ENCODE measurements at regions not wholly inside any gene's neighbourhood (a gene's known extent, or its start where the extent isn't known, plus 50 kb on each side); places are given as distances from the start of the nearest gene placed in this dataset.
"Not testable (repeated sequence)": the region's sequence is repeated elsewhere in the genome, so short reads cannot be mapped to it uniquely, and the experiment has no call there.

DNA sequence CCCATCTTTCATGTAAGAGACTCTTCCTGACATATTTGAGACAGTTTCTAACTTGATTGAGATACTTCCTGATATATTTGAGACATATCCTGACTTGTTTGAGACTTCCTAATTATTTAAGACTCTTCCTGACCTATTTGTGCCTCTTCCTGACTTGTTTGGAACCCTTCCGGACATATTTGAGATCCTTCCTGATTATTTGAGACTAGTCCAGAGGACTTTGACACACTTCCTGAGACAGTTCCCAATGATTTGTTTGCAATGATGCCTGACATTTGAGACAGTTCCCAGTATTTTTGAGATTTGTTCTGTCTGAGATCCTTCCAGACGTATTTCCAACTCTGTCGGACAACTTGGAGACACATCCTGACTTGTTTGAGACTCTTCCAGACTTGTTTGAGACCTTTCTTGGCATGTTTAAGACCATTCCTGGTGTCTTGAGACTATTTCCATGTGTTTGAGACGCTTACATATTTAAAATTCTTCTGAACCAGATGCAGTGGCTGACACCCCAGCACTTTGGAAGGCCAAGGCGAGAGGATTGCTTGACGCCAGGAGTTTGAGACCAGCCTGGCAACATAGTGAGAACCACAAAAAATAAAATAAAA, 118.9 kb upstream of the USP9X start:
- H3K4me3 ChIP-seq (ENCODE audit: low read depth, low read length), result no peak overlapping the region
- no peaks in the 10 kb centered on the region for H3K36me3 ChIP-seq (ENCODE audit: control insufficient read depth, insufficient read depth, low read length)
- H3K9me3 ChIP-seq (ENCODE audit: control insufficient read depth, insufficient read depth, low read length), result peaks cover 21% of the 10 kb centered on the region
- no peaks in the 10 kb centered on the region for H3K27me3 ChIP-seq (ENCODE audit: control insufficient read depth, insufficient read depth, low read length)
- H3K4me1 ChIP-seq (ENCODE audit: control insufficient read depth, insufficient read depth, low read length), result no peaks in the 10 kb centered on the region
- H3K9ac ChIP-seq (ENCODE audit: low read depth, low read length), result no peak overlapping the region
- H3K27ac ChIP-seq (ENCODE audit: low read depth, low read length), result no peak overlapping the region

DNA sequence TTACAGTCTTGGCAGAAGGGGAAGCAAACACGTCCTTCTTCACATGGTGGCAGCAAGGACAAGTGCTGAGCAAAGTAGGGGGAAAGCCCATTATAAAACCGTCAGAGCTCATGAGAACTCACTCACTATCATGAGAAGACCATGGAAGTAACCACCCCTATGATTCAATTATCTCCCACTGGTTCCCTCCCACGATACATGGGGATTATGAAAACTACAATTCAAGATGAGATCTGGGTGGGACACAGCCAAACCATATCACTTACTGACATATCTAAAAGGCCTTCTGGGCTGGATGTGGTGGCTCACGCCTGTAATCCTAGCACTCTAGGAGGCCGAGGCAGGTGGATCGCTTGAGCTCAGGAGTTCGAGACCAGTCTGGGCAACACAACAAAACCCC, 117.1 kb upstream of the USP9X start:
- Histone ChIP-seq H3K36me3 (ENCODE audit: control insufficient read depth, insufficient read depth, low read length) (no peaks in the 10 kb centered on the region), H3K9me3 (ENCODE audit: control insufficient read depth, insufficient read depth, low read length) (peaks cover 9% of the 10 kb centered on the region), H3K9ac (ENCODE audit: low read depth, low read length) (no peak overlapping the region), H3K27me3 (ENCODE audit: control insufficient read depth, insufficient read depth, low read length) (no peaks in the 10 kb centered on the region), H3K4me3 (ENCODE audit: low read depth, low read length) (no peak overlapping the region), H3K27ac (ENCODE audit: low read depth, low read length) (no peak overlapping the region), H3K4me1 (ENCODE audit: control insufficient read depth, insufficient read depth, low read length) (no peaks in the 10 kb centered on the region)

DNA sequence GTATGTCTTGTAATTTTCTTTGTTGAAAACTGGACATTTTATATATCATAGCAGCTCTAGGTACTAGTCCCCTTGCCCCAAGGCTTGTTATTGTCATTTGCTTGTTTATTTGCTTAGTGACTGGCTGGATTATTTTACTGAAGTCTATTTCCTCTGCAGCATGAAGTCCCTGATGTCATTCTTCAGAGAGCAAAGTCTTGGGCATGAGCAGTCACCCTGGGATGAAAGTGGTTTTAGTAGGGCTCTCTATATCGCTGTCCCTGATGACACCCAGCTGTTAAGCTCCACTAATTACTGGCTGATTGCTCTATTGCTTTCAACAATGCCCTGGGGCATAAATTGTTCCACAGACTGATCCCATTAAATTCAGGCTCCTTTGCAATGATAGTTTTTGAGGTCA, 113.5 kb upstream of the USP9X start:
- H3K27me3 ChIP-seq (ENCODE audit: control insufficient read depth, insufficient read depth, low read length), result no peaks in the 10 kb centered on the region
- no peaks in the 10 kb centered on the region for H3K4me1 ChIP-seq (ENCODE audit: control insufficient read depth, insufficient read depth, low read length)
- H3K9me3 ChIP-seq (ENCODE audit: control insufficient read depth, insufficient read depth, low read length), result no peaks in the 10 kb centered on the region
- H3K9ac ChIP-seq (ENCODE audit: low read depth, low read length), result no peak overlapping the region
- no peak overlapping the region for H3K4me3 ChIP-seq (ENCODE audit: low read depth, low read length)
- no peaks in the 10 kb centered on the region for H3K36me3 ChIP-seq (ENCODE audit: control insufficient read depth, insufficient read depth, low read length)
- H3K27ac ChIP-seq (ENCODE audit: low read depth, low read length), result no peak overlapping the region

DNA sequence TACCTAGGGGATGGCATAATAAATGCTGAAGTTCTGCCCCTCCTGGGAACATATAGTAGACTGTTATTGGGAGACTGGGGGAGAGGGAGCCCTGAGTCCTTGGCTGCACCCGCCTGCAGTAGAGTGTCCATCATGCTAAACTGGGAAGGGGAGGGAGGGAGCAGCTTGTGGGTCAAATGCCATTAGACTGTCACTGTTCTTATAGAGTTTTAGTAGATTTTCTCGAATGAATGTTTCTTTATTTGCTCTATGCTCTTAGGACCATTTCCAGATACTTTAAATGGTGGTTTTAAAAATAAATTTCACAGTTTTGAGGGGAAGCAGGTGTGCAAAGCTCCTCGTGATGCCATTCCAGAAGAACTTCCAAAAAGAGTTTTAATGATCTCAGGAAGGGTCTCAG, 111.6 kb upstream of the USP9X start:
- Histone ChIP-seq H3K9ac (ENCODE audit: low read depth, low read length) (no peak overlapping the region), H3K27me3 (ENCODE audit: control insufficient read depth, insufficient read depth, low read length) (no peaks in the 10 kb centered on the region), H3K9me3 (ENCODE audit: control insufficient read depth, insufficient read depth, low read length) (peaks cover 7% of the 10 kb centered on the region), H3K36me3 (ENCODE audit: control insufficient read depth, insufficient read depth, low read length) (no peaks in the 10 kb centered on the region), H3K4me3 (ENCODE audit: low read depth, low read length) (no peak overlapping the region), H3K27ac (ENCODE audit: low read depth, low read length) (no peak overlapping the region), H3K4me1 (ENCODE audit: control insufficient read depth, insufficient read depth, low read length) (no peaks in the 10 kb centered on the region)

DNA sequence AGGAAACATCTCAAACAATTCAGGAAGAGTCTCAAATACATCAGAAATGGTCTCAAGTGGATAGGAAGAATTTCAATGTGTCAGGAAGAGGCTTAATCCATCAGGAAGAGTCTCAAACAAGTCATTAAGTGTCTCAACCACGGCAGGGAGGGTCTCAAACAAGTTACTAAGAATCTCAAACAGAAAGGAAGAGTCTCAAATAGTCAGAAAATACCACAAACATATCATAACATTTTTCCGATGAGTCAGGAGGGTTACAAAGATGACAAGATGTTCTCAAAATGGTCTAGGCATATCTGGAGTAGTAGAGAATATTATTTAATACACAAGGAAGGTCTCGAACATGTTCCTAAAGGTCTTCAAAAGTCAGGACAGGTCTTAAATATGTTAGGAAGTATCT, 109.3 kb upstream of the USP9X start:
- Histone ChIP-seq H3K27me3 (ENCODE audit: control insufficient read depth, insufficient read depth, low read length) (no peaks in the 10 kb centered on the region), H3K9ac (ENCODE audit: low read depth, low read length) (no peak overlapping the region), H3K36me3 (ENCODE audit: control insufficient read depth, insufficient read depth, low read length) (no peaks in the 10 kb centered on the region), H3K4me3 (ENCODE audit: low read depth, low read length) (no peak overlapping the region), H3K4me1 (ENCODE audit: control insufficient read depth, insufficient read depth, low read length) (no peaks in the 10 kb centered on the region), H3K27ac (ENCODE audit: low read depth, low read length) (no peak overlapping the region), H3K9me3 (ENCODE audit: control insufficient read depth, insufficient read depth, low read length) (peaks cover 7% of the 10 kb centered on the region)

DNA sequence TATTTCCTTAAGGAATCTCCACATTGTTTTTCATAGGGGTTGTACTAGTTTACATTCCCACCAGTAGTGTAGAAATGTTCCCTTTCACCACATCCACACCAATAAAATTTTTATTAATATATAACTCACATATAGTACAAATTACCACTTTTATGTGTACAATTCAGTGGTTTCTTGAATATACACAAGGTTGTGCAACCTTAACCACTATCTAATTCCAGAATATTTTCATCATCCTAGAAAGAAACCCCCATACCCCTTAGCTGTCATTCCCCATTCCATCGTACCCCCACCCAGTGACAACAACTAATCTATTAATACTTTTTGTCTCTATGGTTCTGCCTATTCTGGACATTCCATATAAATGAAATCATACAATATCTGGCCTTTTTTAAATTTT, 108.3 kb upstream of the USP9X start:
- H3K9ac ChIP-seq (ENCODE audit: low read depth, low read length), result no peak overlapping the region
- peaks cover 7% of the 10 kb centered on the region for H3K9me3 ChIP-seq (ENCODE audit: control insufficient read depth, insufficient read depth, low read length)
- H3K4me3 ChIP-seq (ENCODE audit: low read depth, low read length), result no peak overlapping the region
- H3K27me3 ChIP-seq (ENCODE audit: control insufficient read depth, insufficient read depth, low read length), result no peaks in the 10 kb centered on the region
- H3K4me1 ChIP-seq (ENCODE audit: control insufficient read depth, insufficient read depth, low read length), result no peaks in the 10 kb centered on the region
- no peak overlapping the region for H3K27ac ChIP-seq (ENCODE audit: low read depth, low read length)
- no peaks in the 10 kb centered on the region for H3K36me3 ChIP-seq (ENCODE audit: control insufficient read depth, insufficient read depth, low read length)

DNA sequence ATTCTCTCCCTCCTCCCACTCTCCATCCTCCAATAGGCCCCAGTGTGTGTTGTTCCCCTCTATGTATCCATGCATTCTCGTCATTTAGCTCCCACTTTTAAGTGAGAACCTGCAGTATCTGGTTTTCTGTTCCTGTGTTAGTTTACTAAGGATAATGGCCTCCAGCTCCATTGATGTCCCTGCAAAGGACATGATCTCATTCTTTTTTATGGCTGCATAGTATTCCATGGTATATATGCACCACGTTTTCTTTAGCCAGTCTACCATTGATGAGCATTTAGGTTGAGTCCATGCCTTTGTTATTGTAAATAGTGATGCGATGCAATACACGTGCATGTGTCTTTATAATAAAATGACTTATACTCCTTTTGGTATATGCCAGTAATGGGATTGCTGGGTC, 100.3 kb upstream of the USP9X start:
- no peaks in the 10 kb centered on the region for H3K27me3 ChIP-seq (ENCODE audit: control insufficient read depth, insufficient read depth, low read length)
- peaks cover 5% of the 10 kb centered on the region; the same call in 1 of the 2 replicates for H3K4me1 ChIP-seq (ENCODE audit: control insufficient read depth, insufficient read depth, low read length)
- H3K4me3 ChIP-seq (ENCODE audit: low read depth, low read length), result no peak overlapping the region
- H3K9ac ChIP-seq (ENCODE audit: low read depth, low read length), result no peak overlapping the region
- no peak overlapping the region for H3K27ac ChIP-seq (ENCODE audit: low read depth, low read length)
- H3K9me3 ChIP-seq (ENCODE audit: control insufficient read depth, insufficient read depth, low read length), result no peaks in the 10 kb centered on the region
- H3K36me3 ChIP-seq (ENCODE audit: control insufficient read depth, insufficient read depth, low read length), result no peaks in the 10 kb centered on the region

DNA sequence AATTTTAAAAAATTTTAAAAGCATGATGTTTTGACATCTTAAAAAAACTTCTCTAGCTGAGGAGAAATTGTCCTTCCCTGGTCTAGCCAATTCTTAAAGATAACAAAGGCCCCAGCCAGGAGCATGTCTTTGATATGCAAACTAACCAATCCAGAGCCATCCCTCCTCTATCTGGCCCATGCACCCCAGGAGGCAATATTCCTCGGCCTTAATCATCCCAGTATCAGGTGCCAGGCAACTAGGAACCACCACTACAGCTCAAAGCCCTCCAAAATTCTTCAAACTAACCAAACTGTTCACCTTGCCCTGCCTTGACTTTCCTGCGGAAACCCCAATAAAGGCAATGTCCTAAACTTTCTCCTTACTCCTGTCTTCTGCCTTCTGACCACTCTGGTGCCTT, 97.8 kb upstream of the USP9X start:
- Histone ChIP-seq H3K9me3 (ENCODE audit: control insufficient read depth, insufficient read depth, low read length) (no peaks in the 10 kb centered on the region), H3K9ac (ENCODE audit: low read depth, low read length) (no peak overlapping the region), H3K4me3 (ENCODE audit: low read depth, low read length) (no peak overlapping the region), H3K36me3 (ENCODE audit: control insufficient read depth, insufficient read depth, low read length) (no peaks in the 10 kb centered on the region), H3K27me3 (ENCODE audit: control insufficient read depth, insufficient read depth, low read length) (no peaks in the 10 kb centered on the region), H3K27ac (ENCODE audit: low read depth, low read length) (no peak overlapping the region), H3K4me1 (ENCODE audit: control insufficient read depth, insufficient read depth, low read length) (peaks cover 5% of the 10 kb centered on the region; the same call in 1 of the 2 replicates)

DNA sequence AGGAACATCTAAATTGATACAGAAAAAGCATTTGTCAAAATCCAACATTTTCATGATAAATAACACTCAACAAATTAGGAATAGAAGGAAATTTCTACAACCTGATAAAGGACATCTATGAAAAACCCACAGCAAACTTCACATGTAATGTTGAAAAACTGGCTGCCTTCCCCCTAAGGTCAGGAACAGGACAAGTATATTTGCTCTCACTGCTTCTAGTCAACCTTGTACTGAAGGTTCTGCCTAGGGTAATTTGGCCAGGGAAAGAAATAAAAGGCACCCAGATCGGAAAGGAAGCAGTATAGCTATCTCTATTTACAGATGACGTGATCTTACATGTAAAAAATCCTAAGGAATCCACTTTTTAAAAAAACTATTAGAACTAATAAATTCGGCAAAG, 97.1 kb upstream of the USP9X start:
- H3K9ac ChIP-seq (ENCODE audit: low read depth, low read length), result no peak overlapping the region
- H3K4me3 ChIP-seq (ENCODE audit: low read depth, low read length), result no peak overlapping the region
- no peaks in the 10 kb centered on the region for H3K36me3 ChIP-seq (ENCODE audit: control insufficient read depth, insufficient read depth, low read length)
- H3K27ac ChIP-seq (ENCODE audit: low read depth, low read length), result no peak overlapping the region
- H3K27me3 ChIP-seq (ENCODE audit: control insufficient read depth, insufficient read depth, low read length), result no peaks in the 10 kb centered on the region
- H3K4me1 ChIP-seq (ENCODE audit: control insufficient read depth, insufficient read depth, low read length), result peaks cover 5% of the 10 kb centered on the region; the same call in 1 of the 2 replicates
- no peaks in the 10 kb centered on the region for H3K9me3 ChIP-seq (ENCODE audit: control insufficient read depth, insufficient read depth, low read length)

DNA sequence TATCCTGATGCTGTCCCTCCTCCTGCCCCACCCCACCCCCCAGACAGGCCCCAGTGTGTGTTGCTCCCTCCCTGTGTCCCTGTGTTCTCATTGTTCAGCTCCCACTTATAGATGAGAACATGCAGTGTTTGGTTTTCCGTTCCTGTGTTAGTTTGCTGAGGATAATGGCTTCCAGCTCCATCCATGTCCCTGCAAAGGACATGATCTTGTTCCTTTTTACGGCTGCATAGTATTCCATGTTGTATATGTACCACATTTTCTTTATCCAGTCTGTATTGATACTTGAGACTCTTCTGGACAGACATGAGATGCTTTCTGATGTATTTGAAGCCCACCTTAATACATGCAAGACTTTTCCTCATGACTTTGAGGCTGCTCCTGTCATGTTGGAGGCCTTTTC, 91.8 kb upstream of the USP9X start:
- H3K27me3 ChIP-seq (ENCODE audit: control insufficient read depth, insufficient read depth, low read length); H3K27ac ChIP-seq (ENCODE audit: low read depth, low read length); H3K4me1 ChIP-seq (ENCODE audit: control insufficient read depth, insufficient read depth, low read length); H3K9ac ChIP-seq (ENCODE audit: low read depth, low read length); H3K4me3 ChIP-seq (ENCODE audit: low read depth, low read length); H3K36me3 ChIP-seq (ENCODE audit: control insufficient read depth, insufficient read depth, low read length); H3K9me3 ChIP-seq (ENCODE audit: control insufficient read depth, insufficient read depth, low read length): not testable (repeated sequence)

DNA sequence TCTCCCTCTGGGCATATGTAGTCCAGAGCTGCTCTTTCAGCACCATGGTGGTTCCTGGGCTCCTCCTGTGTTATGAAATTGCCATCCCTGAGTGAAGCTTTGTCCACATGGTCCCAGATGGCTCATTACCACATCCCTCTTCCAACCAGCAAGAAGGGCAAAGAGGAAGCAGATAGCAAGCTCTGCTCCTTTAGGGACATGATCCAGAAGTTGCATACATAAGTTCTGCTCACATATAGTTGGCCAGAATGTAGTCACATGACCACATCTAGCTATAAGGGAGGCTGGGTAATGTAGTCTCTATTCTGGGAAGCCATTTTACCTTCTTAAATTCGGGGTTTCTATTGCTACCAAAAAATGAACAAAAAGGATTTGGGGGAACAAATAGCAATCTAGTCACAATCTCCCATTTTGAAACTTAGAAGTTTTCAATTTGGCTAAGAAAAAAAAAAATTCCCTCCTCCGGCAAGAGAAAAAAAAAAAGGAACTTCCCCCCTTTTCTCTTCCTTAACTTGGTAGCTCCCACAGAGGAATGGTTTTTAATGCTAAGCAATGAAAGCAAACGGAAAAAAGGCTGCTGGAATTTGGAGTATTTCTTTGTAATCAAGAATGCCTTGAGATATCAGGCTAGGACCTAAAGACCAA, 88.2 kb upstream of the USP9X start:
- Histone ChIP-seq H3K4me3 (ENCODE audit: low read depth, low read length) (0 out of 2 replicates have a peak overlapping the region, but pooled peaks have one; percentile 6), H3K36me3 (ENCODE audit: control insufficient read depth, insufficient read depth, low read length) (no peaks in the 10 kb centered on the region), H3K9ac (ENCODE audit: low read depth, low read length) (peak overlapping the region; percentile 10; the same call in 1 of the 2 replicates)

More for the DNA sequence above, 88.2 kb upstream of the USP9X start:
- Histone ChIP-seq H3K4me1 (ENCODE audit: control insufficient read depth, insufficient read depth, low read length) (peaks cover 3% of the 10 kb centered on the region; the same call in 1 of the 2 replicates), H3K9me3 (ENCODE audit: control insufficient read depth, insufficient read depth, low read length) (no peaks in the 10 kb centered on the region), H3K27ac (ENCODE audit: low read depth, low read length) (no peak overlapping the region), H3K27me3 (ENCODE audit: control insufficient read depth, insufficient read depth, low read length) (no peaks in the 10 kb centered on the region)

Measured in HUES48 (cell line).